ENCODE measurements at regions not wholly inside any gene's neighbourhood (a gene's known extent, or its start where the extent isn't known, plus 50 kb on each side); places are given as distances from the start of the nearest gene placed in this dataset.

DNA sequence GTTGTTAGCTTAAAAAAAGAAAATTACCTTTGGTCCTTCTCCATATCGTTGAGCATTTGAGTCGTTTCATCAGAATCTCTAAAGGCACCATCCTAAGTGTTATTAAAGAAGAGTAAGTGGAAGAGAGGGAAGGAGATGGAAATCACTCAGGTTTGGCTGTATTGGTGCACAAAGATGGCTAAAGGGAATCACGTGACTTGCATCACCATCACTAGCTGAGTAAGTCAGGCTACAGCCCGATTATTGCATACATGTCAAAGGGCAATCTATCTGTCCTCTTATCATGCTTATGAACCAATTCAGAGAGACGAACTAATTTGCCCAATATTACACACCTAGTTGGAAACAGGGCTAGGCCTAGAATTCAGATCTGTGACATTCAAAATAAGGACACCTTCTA is 137.6 kb downstream of the CMPK2 start:
- intact Hi-C loops (cut with DNase I): no loop called here
- H3K4me3 ChIP-seq: no peak overlapping the region
- TF ChIP-seq, protein P1, sequence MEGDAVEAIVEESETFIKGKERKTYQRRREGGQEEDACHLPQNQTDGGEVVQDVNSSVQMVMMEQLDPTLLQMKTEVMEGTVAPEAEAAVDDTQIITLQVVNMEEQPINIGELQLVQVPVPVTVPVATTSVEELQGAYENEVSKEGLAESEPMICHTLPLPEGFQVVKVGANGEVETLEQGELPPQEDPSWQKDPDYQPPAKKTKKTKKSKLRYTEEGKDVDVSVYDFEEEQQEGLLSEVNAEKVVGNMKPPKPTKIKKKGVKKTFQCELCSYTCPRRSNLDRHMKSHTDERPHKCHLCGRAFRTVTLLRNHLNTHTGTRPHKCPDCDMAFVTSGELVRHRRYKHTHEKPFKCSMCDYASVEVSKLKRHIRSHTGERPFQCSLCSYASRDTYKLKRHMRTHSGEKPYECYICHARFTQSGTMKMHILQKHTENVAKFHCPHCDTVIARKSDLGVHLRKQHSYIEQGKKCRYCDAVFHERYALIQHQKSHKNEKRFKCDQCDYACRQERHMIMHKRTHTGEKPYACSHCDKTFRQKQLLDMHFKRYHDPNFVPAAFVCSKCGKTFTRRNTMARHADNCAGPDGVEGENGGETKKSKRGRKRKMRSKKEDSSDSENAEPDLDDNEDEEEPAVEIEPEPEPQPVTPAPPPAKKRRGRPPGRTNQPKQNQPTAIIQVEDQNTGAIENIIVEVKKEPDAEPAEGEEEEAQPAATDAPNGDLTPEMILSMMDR (IDR thresholded peaks at IDR 0.05): no peak
- H3K27ac ChIP-seq: no peak overlapping the region
- DNase-seq (ENCODE audit: low spot score in 2 of 2): no peak
- no peaks in the 10 kb centered on the region for H3K9me3 ChIP-seq
- no peaks in the 10 kb centered on the region for H3K4me1 ChIP-seq
- H3K27me3 ChIP-seq: no peaks in the 10 kb centered on the region
- H3K36me3 ChIP-seq: no peaks in the 10 kb centered on the region

DNA sequence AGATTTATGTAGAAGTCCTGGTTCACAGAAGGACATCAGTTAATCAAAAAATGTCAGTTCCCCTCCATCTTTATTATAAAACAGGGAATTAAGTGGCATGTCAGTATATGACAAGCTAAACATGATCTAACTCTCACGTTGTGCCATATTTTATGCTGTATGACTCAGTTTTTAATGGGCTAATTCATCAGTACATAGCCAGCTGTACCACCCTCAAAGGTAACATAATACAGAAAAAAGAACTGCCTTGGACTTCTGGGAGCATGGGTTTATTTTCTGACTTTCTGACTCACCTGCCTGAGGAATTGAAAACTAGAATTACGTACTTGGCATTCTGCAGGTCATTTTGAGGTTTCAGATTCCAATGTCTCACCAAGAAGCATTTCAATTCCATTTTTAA is 135.7 kb downstream of the CMPK2 start:
- Histone ChIP-seq H3K27me3 (no peaks in the 10 kb centered on the region), H3K36me3 (no peaks in the 10 kb centered on the region), H3K27ac (no peak overlapping the region), H3K9me3 (no peaks in the 10 kb centered on the region), H3K4me1 (no peaks in the 10 kb centered on the region), H3K4me3 (no peak overlapping the region)
- intact Hi-C loops (cut with DNase I): no loop called here
- TF ChIP-seq, protein P1 (IDR thresholded peaks at IDR 0.05): no peak
- DNase-seq (ENCODE audit: low spot score in 2 of 2): no peak

DNA sequence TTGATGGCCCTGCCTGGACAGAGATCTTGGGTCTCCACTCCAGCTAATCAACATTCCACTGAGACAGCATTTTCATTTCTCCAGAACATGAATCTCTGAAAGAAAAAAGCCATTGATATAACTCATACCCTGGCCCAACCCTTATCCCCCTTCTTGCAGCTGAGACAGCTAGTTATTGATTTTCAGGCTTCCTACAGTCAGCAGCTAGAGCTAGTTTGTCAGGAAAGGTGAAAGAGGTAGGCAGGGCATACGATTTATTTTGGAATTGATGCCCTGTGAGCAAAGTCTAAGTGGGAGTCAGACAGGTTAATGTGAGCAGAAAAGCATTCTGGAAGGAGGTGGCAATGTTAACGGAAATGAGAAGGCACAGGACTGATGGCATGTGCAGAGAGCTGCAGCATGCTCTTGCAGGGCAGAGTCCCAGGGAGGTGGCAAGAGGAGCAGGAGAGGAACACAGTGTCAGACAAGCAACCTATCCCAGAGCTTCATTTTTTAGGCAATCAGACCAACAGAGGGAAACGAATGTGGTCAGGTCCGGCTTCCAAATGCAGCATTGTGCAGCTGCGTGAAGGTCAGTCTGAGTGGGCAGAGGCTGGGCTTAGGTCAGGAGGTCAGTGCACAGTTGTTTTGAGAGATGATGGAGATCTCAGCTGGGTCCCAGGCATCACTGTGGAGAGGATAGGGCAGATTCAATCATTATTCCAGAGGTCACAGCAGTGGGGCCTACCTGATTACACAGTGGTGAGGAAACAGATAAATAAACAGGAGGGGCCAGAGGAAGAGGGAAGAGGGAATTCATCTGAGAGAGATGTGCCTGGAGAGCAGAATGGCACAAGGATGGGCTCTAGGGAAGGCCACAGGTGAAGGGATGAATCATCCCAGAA is 134.8 kb downstream of the CMPK2 start:
- intact Hi-C loops (cut with DNase I): no loop called here

DNA sequence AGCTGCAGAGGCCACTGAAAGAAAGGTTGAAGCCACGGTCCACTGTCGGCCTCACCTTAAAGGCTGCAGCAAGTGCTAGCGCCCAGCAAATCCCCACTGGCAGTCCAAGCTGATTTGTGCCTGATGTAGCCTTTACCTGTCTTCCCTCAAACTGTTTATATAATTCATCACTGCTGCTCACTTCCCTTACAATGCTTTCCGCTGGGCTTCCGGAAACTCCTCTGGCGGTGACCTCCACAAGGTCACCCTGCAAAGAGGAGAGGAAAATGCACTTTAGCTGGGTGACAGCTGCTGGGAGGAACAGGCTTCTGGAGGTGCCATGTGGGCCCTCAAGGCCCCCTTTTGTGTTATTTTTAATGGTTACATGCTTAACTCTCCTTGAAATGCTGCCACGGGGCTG is 126.2 kb downstream of the CMPK2 start:
- no peaks in the 10 kb centered on the region for H3K36me3 ChIP-seq
- H3K9me3 ChIP-seq: no peaks in the 10 kb centered on the region
- intact Hi-C loops (cut with DNase I): no loop called here
- TF ChIP-seq, protein P1 (IDR thresholded peaks at IDR 0.05): no peak
- no peaks in the 10 kb centered on the region for H3K27me3 ChIP-seq
- H3K4me1 ChIP-seq: no peaks in the 10 kb centered on the region
- DNase-seq (ENCODE audit: low spot score in 2 of 2): no peak
- H3K4me3 ChIP-seq: no peak overlapping the region
- no peak overlapping the region for H3K27ac ChIP-seq

More for the DNA sequence above, 134.8 kb downstream of the CMPK2 start:
- no peak overlapping the region for H3K27ac ChIP-seq
- H3K4me1 ChIP-seq: no peaks in the 10 kb centered on the region
- H3K27me3 ChIP-seq: no peaks in the 10 kb centered on the region
- DNase-seq (ENCODE audit: low spot score in 2 of 2): no peak
- H3K36me3 ChIP-seq: no peaks in the 10 kb centered on the region
- no peaks in the 10 kb centered on the region for H3K9me3 ChIP-seq
- TF ChIP-seq, protein P1 (IDR thresholded peaks at IDR 0.05): no peak
- no peak overlapping the region for H3K4me3 ChIP-seq

DNA sequence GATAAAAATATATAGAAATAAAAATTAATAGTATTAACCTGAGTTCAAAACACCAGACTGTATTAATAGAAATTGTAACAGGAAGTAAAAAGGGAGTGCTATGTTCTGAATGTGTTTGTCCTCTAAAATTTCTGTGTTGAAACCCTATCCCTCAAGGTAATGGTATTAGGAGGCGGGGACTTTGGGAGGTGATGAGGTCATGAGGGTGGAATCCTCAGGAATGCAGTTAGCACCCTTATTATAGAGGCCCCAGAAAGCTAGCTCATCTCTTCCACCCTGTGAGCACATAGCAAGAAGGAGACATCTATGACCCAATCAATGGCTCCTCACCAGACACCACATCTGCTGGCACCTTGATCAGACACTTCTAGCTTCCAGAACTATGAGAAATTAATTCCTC is 124.5 kb downstream of the CMPK2 start:
- intact Hi-C loops (cut with DNase I): no loop called here

More for the DNA sequence above, 124.5 kb downstream of the CMPK2 start:
- Histone ChIP-seq H3K27me3 (no peaks in the 10 kb centered on the region), H3K27ac (no peak overlapping the region), H3K4me1 (no peaks in the 10 kb centered on the region), H3K36me3 (no peaks in the 10 kb centered on the region), H3K4me3 (no peak overlapping the region), H3K9me3 (no peaks in the 10 kb centered on the region)
- DNase-seq (ENCODE audit: low spot score in 2 of 2): no peak
- TF ChIP-seq, protein P1 (IDR thresholded peaks at IDR 0.05): no peak
